ENCODE measurements at regions not wholly inside any gene's neighbourhood (a gene's known extent, or its start where the extent isn't known, plus 50 kb on each side); places are given as distances from the start of the nearest gene placed in this dataset.

GRCh38 chr17:55567240-55568214 is 56.3 kb upstream of the SMIM36 start:
- no peak for TF ChIP-seq CTCF (IDR thresholded peaks at IDR 0.05; ENCODE audit: insufficient read depth, low read length, poor library complexity, severe bottlenecking)
- no peaks in the 10 kb centered on the region for H3K27me3 ChIP-seq (ENCODE audit: control insufficient read depth, insufficient read depth, low read length)
- no peak overlapping the region for H3K4me3 ChIP-seq (ENCODE audit: low read depth, low read length)
- H3K36me3 ChIP-seq (ENCODE audit: control insufficient read depth, insufficient read depth, low read length), result no peaks in the 10 kb centered on the region
- no peak for DNase-seq (ENCODE audit: low read depth)

GRCh38 chr17:55564081-55564480 is 52.8 kb upstream of the SMIM36 start:
- TF ChIP-seq CTCF (IDR thresholded peaks at IDR 0.05; ENCODE audit: insufficient read depth, low read length, poor library complexity, severe bottlenecking), result no peak
- no peak for DNase-seq (ENCODE audit: low read depth)
- Histone ChIP-seq H3K27me3 (ENCODE audit: control insufficient read depth, insufficient read depth, low read length) (no peaks in the 10 kb centered on the region), H3K4me3 (ENCODE audit: low read depth, low read length) (no peak overlapping the region), H3K36me3 (ENCODE audit: control insufficient read depth, insufficient read depth, low read length) (no peaks in the 10 kb centered on the region)

GRCh38 chr17:55563363-55563762 is 52.1 kb upstream of the SMIM36 start:
- Histone ChIP-seq H3K27me3 (ENCODE audit: control insufficient read depth, insufficient read depth, low read length) (no peaks in the 10 kb centered on the region), H3K36me3 (ENCODE audit: control insufficient read depth, insufficient read depth, low read length) (no peaks in the 10 kb centered on the region), H3K4me3 (ENCODE audit: low read depth, low read length) (no peak overlapping the region)
- no peak for TF ChIP-seq CTCF (IDR thresholded peaks at IDR 0.05; ENCODE audit: insufficient read depth, low read length, poor library complexity, severe bottlenecking)
- DNase-seq (ENCODE audit: low read depth), result no peak

GRCh38 chr17:55561973-55562495 is 50.8 kb upstream of the SMIM36 start:
- TF ChIP-seq CTCF (IDR thresholded peaks at IDR 0.05; ENCODE audit: insufficient read depth, low read length, poor library complexity, severe bottlenecking), result no peak
- Histone ChIP-seq H3K27me3 (ENCODE audit: control insufficient read depth, insufficient read depth, low read length) (no peaks in the 10 kb centered on the region), H3K36me3 (ENCODE audit: control insufficient read depth, insufficient read depth, low read length) (no peaks in the 10 kb centered on the region), H3K4me3 (ENCODE audit: low read depth, low read length) (no peak overlapping the region)
- DNase-seq (ENCODE audit: low read depth), result no peak

GRCh38 chr17:55561316-55561972 is 50.2 kb upstream of the SMIM36 start:
- Histone ChIP-seq H3K4me3 (ENCODE audit: low read depth, low read length) (no peak overlapping the region), H3K36me3 (ENCODE audit: control insufficient read depth, insufficient read depth, low read length) (no peaks in the 10 kb centered on the region), H3K27me3 (ENCODE audit: control insufficient read depth, insufficient read depth, low read length) (no peaks in the 10 kb centered on the region)
- DNase-seq (ENCODE audit: low read depth), result no peak
- TF ChIP-seq CTCF (IDR thresholded peaks at IDR 0.05; ENCODE audit: insufficient read depth, low read length, poor library complexity, severe bottlenecking), result no peak
